Rectal smooth muscle tissue (tissue), 1 donor: ENCODE measurements at regions not wholly inside any gene's neighbourhood (a gene's known extent, or its start where the extent isn't known, plus 50 kb on each side); places are given as distances from the start of the nearest gene placed in this dataset.

ENCODE experiments used
- H3K27ac ChIP-seq: one replicate; pipeline ENCODE4 v1.7.0; 2013; ENCODE audit warnings: low read depth, low read length, inconsistent platforms
- H3K27me3 ChIP-seq: one replicate; pipeline ENCODE4 v1.7.0; 2013; ENCODE audit warnings: low read length; ENCODE audit not compliant: control insufficient read depth, insufficient read depth
- H3K36me3 ChIP-seq: one replicate; pipeline ENCODE4 v1.7.0; 2013; ENCODE audit warnings: low read length; ENCODE audit not compliant: control insufficient read depth, insufficient read depth
- H3K4me1 ChIP-seq: one replicate; pipeline ENCODE4 v1.7.0; 2013; ENCODE audit warnings: low read length; ENCODE audit not compliant: control insufficient read depth, insufficient read depth
- H3K4me3 ChIP-seq: one replicate; pipeline ENCODE4 v1.7.0; 2013; ENCODE audit warnings: low read length
- H3K9ac ChIP-seq: one replicate; pipeline ENCODE4 v1.7.0; 2013; ENCODE audit warnings: low read length

DNA sequence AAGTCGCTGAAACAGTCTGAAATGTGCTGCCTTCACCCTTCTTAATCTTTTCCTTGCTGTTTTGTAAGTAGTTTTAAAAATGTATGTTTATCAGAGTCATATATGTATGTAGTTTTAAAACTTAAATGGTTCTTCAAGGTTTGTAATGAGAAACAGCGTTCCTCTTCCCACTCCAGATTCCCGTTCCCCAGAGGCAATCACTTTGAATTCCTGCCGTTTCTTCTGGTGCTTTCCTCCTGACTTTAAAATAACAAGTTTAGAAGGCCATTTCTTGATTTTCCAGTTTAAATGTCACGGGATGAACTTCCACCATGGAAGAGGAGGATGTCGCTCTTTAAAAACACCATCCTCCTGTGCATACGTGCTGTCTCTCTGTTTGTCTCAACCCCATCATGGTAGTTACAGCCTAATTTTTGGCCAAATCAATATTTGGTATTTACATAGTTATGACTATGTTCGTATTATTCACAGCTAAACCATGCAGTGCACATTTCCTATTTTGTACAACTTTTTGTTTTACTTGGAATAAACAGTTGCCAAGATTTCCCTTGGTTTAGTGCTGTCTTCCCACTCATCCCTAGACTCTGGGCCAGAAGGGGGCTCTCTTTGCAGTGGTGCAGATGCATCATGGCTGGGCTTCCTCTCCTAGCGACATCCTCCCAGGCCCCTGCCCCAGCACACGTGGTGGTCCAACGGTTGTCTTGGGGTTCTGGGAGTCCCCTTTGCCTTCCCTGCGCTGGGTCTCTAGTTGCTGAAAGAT lies 151.4 kb downstream of the PTPN20 start:
- Histone ChIP-seq H3K36me3 (no peaks in the 10 kb centered on the region), H3K4me3 (no peak overlapping the region), H3K4me1 (no peaks in the 10 kb centered on the region), H3K27me3 (no peaks in the 10 kb centered on the region), H3K9ac (no peak overlapping the region), H3K27ac (no peak overlapping the region)

GRCh38 chr10:47063858-47064257 lies 152.6 kb downstream of the PTPN20 start:
- Histone ChIP-seq H3K27me3 (no peaks in the 10 kb centered on the region), H3K4me3 (no peak overlapping the region), H3K27ac (no peak overlapping the region)

GRCh38 chr10:47065903-47066302 lies 154.7 kb downstream of the PTPN20 start:
- no peaks in the 10 kb centered on the region for H3K4me1 ChIP-seq
- no peaks in the 10 kb centered on the region for H3K27me3 ChIP-seq
- no peak overlapping the region for H3K9ac ChIP-seq
- H3K36me3 ChIP-seq = no peaks in the 10 kb centered on the region
- H3K4me3 ChIP-seq = no peak overlapping the region
- H3K27ac ChIP-seq = no peak overlapping the region

More at GRCh38 chr10:47063858-47064257, 152.6 kb downstream of the PTPN20 start:
- H3K36me3 ChIP-seq = no peaks in the 10 kb centered on the region
- H3K9ac ChIP-seq = no peak overlapping the region
- H3K4me1 ChIP-seq = no peaks in the 10 kb centered on the region

DNA sequence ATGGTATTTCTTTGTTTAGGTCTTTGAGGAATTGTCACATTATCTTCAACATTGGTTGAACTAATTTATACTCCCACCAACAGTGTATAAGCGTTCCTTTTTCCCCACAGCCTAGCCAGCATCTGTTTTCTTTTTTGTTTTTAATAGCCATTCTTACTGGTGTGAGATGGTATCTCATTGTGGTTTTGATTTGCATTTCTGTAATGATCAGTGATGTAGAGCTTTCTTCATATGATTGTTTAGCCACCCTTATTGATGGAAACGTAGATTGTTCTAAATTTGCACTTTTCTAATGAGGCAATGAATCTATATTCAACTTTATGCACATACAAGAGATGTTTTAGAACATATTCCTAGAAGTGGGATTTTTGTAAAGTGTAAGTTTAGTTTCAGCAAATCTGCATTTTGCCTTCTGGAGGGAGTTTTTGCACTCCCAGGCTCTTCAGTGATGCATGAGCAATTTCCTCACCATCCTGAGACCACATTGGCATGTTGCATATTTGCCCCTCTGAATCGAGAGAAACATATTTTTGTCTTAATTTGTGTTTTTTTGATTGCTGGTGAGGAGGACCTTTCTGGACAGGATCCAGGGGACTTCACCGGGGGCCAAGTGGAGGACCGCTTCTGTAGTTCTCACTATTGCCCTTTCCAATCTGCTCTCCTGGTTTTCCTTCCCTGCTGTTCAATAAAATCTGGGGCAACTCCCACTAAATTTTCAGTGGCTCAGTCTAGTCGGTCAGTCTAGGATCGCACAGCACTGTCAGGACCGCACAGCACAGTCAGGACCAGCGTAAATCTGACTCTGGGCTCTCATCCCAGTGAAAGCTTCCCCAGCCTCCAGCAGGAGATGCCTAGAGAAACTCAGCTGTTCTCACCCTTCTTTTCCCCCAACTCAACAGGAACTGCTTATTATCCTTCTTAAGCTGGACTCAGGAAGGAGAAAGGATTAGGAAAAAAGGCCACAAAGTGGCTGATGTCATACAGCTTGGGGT lies 157.0 kb downstream of the PTPN20 start:
- Histone ChIP-seq H3K4me3 (no peak overlapping the region), H3K4me1 (no peaks in the 10 kb centered on the region), H3K27ac (no peak overlapping the region), H3K27me3 (no peaks in the 10 kb centered on the region), H3K36me3 (no peaks in the 10 kb centered on the region), H3K9ac (no peak overlapping the region)

- Histone ChIP-seq H3K27ac (no peak overlapping the region), H3K27me3 (no peaks in the 10 kb centered on the region), H3K9ac (no peak overlapping the region), H3K4me1 (no peaks in the 10 kb centered on the region), H3K4me3 (no peak overlapping the region), H3K36me3 (no peaks in the 10 kb centered on the region)
Measured at GRCh38 chr10:47070541-47070940, 159.3 kb downstream of the PTPN20 start.

DNA sequence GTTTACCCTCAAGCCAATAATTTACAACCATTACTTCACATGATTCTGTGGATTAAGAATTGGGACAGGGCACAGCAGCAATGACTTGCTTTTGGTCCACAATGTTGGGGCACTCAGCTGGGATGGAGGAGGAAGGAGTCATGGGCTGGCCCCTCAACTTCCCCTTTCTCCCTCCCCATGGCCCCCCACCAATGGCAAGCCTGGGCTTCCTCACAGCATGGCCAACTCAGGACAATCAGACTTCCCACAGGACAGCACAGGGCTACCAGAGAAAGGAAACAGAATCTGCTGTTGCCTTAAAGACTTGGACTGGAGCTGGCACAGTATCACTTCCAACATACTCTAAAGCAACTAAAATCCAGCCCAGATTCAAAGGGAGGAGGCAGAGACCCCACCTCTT lies 160.7 kb downstream of the PTPN20 start:
- Histone ChIP-seq H3K27me3 (no peaks in the 10 kb centered on the region), H3K27ac (no peak overlapping the region), H3K9ac (no peak overlapping the region), H3K4me1 (no peaks in the 10 kb centered on the region), H3K36me3 (no peaks in the 10 kb centered on the region), H3K4me3 (no peak overlapping the region)

DNA sequence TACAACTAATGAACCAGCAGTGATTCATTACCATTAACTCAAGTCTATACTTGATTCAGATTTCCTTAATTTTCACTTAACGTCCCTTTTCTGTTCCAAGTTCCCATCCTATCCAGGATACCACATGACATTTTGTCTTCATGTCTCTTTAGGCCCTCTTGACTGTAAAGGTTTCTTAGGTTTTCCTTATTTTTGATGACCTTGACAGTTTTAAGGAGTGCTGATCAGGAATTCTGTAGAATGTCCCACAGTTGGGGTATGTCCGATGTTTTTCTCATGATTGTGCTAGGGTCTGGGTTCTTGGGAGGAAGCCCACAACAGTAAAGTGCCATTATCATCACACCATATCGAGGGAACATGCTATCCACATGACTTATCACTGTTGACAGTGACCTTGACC lies 162.7 kb downstream of the PTPN20 start:
- no peaks in the 10 kb centered on the region for H3K27me3 ChIP-seq

GRCh38 chr10:47076949-47077361 lies 165.7 kb downstream of the PTPN20 start:
- H3K27me3 ChIP-seq = no peaks in the 10 kb centered on the region
- no peaks in the 10 kb centered on the region for H3K4me1 ChIP-seq
- H3K9ac ChIP-seq = no peak overlapping the region
- no peaks in the 10 kb centered on the region for H3K36me3 ChIP-seq
- H3K4me3 ChIP-seq = no peak overlapping the region
- H3K27ac ChIP-seq = no peak overlapping the region

More for the DNA sequence above, 162.7 kb downstream of the PTPN20 start:
- Histone ChIP-seq H3K27ac (no peak overlapping the region), H3K9ac (no peak overlapping the region), H3K4me3 (no peak overlapping the region), H3K36me3 (no peaks in the 10 kb centered on the region), H3K4me1 (no peaks in the 10 kb centered on the region)

- Histone ChIP-seq H3K27ac (no peak overlapping the region), H3K36me3 (no peaks in the 10 kb centered on the region), H3K4me1 (no peaks in the 10 kb centered on the region), H3K9ac (no peak overlapping the region), H3K4me3 (no peak overlapping the region), H3K27me3 (no peaks in the 10 kb centered on the region)
Measured at GRCh38 chr10:47077386-47077785, 166.2 kb downstream of the PTPN20 start.

- no peak overlapping the region for H3K9ac ChIP-seq
- no peaks in the 10 kb centered on the region for H3K4me1 ChIP-seq
- H3K36me3 ChIP-seq = no peaks in the 10 kb centered on the region
- no peak overlapping the region for H3K4me3 ChIP-seq
- H3K27me3 ChIP-seq = no peaks in the 10 kb centered on the region
- H3K27ac ChIP-seq = no peak overlapping the region
Measured at GRCh38 chr10:47077941-47078340, 166.7 kb downstream of the PTPN20 start.

DNA sequence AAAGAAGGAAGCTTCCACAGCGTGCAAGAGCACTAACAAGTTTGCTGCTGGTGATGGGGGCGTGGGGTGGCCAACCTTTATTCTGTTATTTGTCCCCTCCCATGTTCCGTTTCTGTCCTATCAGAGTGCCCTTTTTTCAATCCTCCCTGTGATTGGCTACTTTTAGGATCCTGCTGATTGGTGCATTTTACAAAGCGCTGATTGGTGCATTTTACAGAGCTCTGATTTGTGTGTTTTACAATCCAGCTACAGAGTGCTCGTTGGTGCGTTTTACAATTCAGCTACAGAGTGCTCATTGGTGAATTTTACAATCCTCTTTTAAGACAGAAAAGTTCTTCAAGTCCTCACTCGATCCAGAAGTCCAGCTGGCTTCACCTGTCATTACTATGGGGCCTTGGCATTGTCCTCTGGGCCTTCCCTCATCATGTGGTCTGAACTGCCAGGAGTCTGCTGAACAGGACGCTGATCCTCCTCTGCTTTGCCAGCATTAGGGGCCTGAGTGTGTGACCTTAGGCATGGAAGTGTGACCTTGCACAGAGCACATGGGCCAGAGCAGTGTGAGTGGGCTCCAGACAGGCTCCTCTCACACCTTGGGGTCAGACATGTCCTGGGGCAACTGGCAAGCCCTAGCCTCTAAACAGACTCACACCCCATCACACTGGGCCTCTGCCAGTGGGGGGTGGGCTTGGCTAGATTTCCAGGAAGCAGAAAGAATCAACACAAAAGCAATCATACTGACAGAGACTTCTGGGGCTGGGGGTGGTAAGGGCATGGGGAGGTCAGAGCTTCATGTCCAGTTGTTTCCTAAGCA lies 167.4 kb downstream of the PTPN20 start:
- Histone ChIP-seq H3K27ac (no peak overlapping the region), H3K4me3 (no peak overlapping the region)

DNA sequence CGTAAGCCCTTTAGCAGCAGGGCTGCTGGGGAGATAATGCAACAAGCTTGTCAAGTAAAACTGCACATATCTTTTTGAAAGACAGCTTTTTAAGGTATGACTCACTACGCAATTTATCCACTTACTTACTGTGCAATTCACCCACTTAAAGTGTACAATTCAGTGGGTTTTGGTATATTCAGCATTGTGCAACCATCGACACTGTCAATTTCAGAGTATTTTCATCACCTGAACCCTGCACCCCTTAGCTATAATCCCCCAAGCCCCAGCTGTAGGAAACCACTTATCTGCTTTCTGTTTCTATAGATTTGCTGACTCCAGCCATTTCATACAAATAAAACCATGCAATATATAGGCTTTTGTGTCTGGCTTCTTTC lies 168.0 kb downstream of the PTPN20 start:
- H3K27ac ChIP-seq = no peak overlapping the region
- H3K27me3 ChIP-seq = no peaks in the 10 kb centered on the region
- H3K4me1 ChIP-seq = no peaks in the 10 kb centered on the region
- no peak overlapping the region for H3K9ac ChIP-seq
- H3K36me3 ChIP-seq = no peaks in the 10 kb centered on the region
- H3K4me3 ChIP-seq = no peak overlapping the region

More for the DNA sequence above, 167.4 kb downstream of the PTPN20 start:
- Histone ChIP-seq H3K36me3 (no peaks in the 10 kb centered on the region), H3K27me3 (no peaks in the 10 kb centered on the region), H3K9ac (no peak overlapping the region), H3K4me1 (no peaks in the 10 kb centered on the region)
